ENCODE measurements at regions not wholly inside any gene's neighbourhood (a gene's known extent, or its start where the extent isn't known, plus 50 kb on each side); places are given as distances from the start of the nearest gene placed in this dataset.

DNA sequence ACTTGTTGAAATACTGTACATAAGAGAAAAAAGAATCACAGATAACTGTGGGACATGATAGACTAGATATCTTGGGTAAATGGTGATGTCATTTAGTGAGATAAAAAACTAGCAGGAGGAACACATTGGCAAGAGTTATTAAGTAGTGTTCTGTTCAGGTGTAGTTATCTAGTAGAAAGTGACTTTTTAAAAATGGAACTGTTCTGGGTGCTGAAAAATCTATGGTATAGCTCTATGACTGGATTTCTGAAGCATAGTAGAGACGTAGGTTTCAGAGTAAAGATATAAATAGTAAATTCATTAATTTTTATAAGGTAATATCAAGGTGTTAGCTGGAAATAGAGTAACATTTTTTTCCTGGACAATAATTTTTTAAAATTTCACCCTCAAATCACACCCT, 225.1 kb upstream of the UGT8 start:
- H3K9me3 ChIP-seq (ENCODE audit: low read depth, low read length, poor library complexity, severe bottlenecking): no peaks in the 10 kb centered on the region
- H3K27me3 ChIP-seq (replicated peaks; ENCODE audit: insufficient read depth, low read depth, low read length, poor library complexity): no peaks in the 10 kb centered on the region
- H3K36me3 ChIP-seq (ENCODE audit: insufficient read depth, low read length, poor library complexity, severe bottlenecking): no peaks in the 10 kb centered on the region
- no TSS peak for BruUV-seq (replicated peaks)
- DNase-seq (ENCODE audit: low spot score): no peak
- CTCF ChIA-PET: no interaction called here
- POLR2A ChIA-PET (ENCODE audit: low non-redundant PET): no interaction called here
- no peaks in the 10 kb centered on the region for H3K4me1 ChIP-seq (ENCODE audit: insufficient read depth, low read length, poor library complexity, severe bottlenecking)
- TF ChIP-seq EZH2 (IDR thresholded peaks at IDR 0.05; ENCODE audit: borderline replicate concordance, low read depth, low read length, poor library complexity, severe bottlenecking): no peak
- TF ChIP-seq, protein P1, sequence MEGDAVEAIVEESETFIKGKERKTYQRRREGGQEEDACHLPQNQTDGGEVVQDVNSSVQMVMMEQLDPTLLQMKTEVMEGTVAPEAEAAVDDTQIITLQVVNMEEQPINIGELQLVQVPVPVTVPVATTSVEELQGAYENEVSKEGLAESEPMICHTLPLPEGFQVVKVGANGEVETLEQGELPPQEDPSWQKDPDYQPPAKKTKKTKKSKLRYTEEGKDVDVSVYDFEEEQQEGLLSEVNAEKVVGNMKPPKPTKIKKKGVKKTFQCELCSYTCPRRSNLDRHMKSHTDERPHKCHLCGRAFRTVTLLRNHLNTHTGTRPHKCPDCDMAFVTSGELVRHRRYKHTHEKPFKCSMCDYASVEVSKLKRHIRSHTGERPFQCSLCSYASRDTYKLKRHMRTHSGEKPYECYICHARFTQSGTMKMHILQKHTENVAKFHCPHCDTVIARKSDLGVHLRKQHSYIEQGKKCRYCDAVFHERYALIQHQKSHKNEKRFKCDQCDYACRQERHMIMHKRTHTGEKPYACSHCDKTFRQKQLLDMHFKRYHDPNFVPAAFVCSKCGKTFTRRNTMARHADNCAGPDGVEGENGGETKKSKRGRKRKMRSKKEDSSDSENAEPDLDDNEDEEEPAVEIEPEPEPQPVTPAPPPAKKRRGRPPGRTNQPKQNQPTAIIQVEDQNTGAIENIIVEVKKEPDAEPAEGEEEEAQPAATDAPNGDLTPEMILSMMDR (conservative IDR thresholded peaks at IDR 0.05; ENCODE audit: low read depth, low read length): no peak
- no peak overlapping the region for H3K27ac ChIP-seq (ENCODE audit: low read depth, low read length, poor library complexity, severe bottlenecking)
- intact Hi-C loops (cut with micrococcal nuclease; ENCODE audit: unreplicated experiment): loop anchor here (10.0 kb wide), 2 partner anchors 159 to 1269 kb away; no protein-coding TSS in a partner anchor
- H3K4me3 ChIP-seq (ENCODE audit: low read depth, low read length, poor library complexity, severe bottlenecking): no peak overlapping the region

DNA sequence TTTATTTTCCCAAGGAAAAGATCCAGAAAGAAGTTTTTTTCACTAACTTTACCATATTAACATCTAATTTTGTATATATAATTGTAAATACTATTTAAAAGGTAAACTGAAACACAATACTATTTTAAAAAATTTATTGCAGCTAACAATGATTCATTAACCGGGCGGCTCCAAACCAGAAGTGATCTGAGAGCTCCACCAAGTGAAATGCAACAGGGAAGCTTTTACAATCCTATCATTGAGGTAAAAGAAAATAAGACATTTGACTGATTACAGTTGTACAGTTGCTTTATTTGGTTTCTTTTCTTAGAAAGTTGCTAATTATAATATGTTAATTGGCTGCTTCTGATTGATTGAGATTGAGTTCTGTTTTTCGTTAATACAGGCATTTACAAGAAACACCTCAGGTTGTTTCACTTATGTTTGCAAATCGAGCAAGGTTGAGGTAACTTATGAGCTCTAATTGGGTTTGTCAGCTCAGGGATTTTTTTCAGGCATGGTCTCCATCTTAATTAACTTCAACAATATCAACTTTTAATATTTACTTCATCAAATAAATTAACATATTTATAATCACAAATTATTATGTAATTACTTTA, 220.2 kb upstream of the UGT8 start:
- no peaks in the 10 kb centered on the region for H3K4me1 ChIP-seq (ENCODE audit: insufficient read depth, low read length, poor library complexity, severe bottlenecking)
- H3K27ac ChIP-seq (ENCODE audit: low read depth, low read length, poor library complexity, severe bottlenecking): no peak overlapping the region
- POLR2A ChIA-PET (ENCODE audit: low non-redundant PET): no interaction called here
- intact Hi-C loops (cut with micrococcal nuclease; ENCODE audit: unreplicated experiment): loop anchor here (10.0 kb wide), 2 partner anchors 164 to 1274 kb away; no protein-coding TSS in a partner anchor
- DNase-seq (ENCODE audit: low spot score): peak; percentile 33
- H3K9me3 ChIP-seq (ENCODE audit: low read depth, low read length, poor library complexity, severe bottlenecking): no peaks in the 10 kb centered on the region
- TF ChIP-seq EZH2 (IDR thresholded peaks at IDR 0.05; ENCODE audit: borderline replicate concordance, low read depth, low read length, poor library complexity, severe bottlenecking): no peak
- TF ChIP-seq, protein P1 (conservative IDR thresholded peaks at IDR 0.05; ENCODE audit: low read depth, low read length): peak; percentile 66
- CTCF ChIA-PET: interaction anchor here (0.7 to 1.6 kb wide), 3 partner anchors 307 to 984 kb away, joined by 3 to 6 read pairs (median 3); no protein-coding TSS in a partner anchor
- no peaks in the 10 kb centered on the region for H3K36me3 ChIP-seq (ENCODE audit: insufficient read depth, low read length, poor library complexity, severe bottlenecking)
- H3K4me3 ChIP-seq (ENCODE audit: low read depth, low read length, poor library complexity, severe bottlenecking): no peak overlapping the region
- BruUV-seq (replicated peaks): no TSS peak
- H3K27me3 ChIP-seq (replicated peaks; ENCODE audit: insufficient read depth, low read depth, low read length, poor library complexity): no peaks in the 10 kb centered on the region

DNA sequence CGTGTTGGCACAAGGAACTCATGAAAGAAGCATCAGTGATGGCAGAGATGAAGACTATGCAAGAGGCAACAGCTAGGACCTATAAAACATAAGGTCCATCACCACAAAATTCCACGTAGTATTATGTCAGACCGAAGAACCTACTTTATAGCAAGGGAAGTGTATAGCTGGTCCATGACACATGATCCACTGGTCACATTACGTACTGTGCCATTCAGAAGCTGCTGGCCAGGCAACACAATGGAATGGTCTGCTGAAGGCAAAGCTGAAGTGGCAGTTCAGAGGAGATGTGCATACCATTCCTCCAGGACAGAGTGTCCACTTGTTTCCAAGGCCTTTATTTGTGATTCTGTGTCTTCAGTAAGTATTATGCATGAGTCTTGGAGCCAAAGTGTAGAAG, 215.5 kb upstream of the UGT8 start:
- BruUV-seq (replicated peaks): no TSS peak
- TF ChIP-seq EZH2 (IDR thresholded peaks at IDR 0.05; ENCODE audit: borderline replicate concordance, low read depth, low read length, poor library complexity, severe bottlenecking): no peak
- TF ChIP-seq, protein P1 (conservative IDR thresholded peaks at IDR 0.05; ENCODE audit: low read depth, low read length): no peak
- no peaks in the 10 kb centered on the region for H3K27me3 ChIP-seq (replicated peaks; ENCODE audit: insufficient read depth, low read depth, low read length, poor library complexity)
- no peaks in the 10 kb centered on the region for H3K36me3 ChIP-seq (ENCODE audit: insufficient read depth, low read length, poor library complexity, severe bottlenecking)
- intact Hi-C loops (cut with micrococcal nuclease; ENCODE audit: unreplicated experiment): loop anchor here (5.0 to 10.0 kb wide), 4 partner anchors 606 to 1106 kb away; partner anchors contain the start of gene CAMK2D
- ChIA-PET POLR2A (ENCODE audit: low non-redundant PET) (no interaction called here), CTCF (no interaction called here)
- no peak overlapping the region for H3K4me3 ChIP-seq (ENCODE audit: low read depth, low read length, poor library complexity, severe bottlenecking)
- no peaks in the 10 kb centered on the region for H3K9me3 ChIP-seq (ENCODE audit: low read depth, low read length, poor library complexity, severe bottlenecking)
- H3K4me1 ChIP-seq (ENCODE audit: insufficient read depth, low read length, poor library complexity, severe bottlenecking): peaks cover 6% of the 10 kb centered on the region
- no peak overlapping the region for H3K27ac ChIP-seq (ENCODE audit: low read depth, low read length, poor library complexity, severe bottlenecking)
- no peak for DNase-seq (ENCODE audit: low spot score)
